Left forelimb (tissue), 1 donor: ENCODE measurements at regions not wholly inside any gene's neighbourhood (a gene's known extent, or its start where the extent isn't known, plus 50 kb on each side); places are given as distances from the start of the nearest gene placed in this dataset.

Source experiments
- DNase-seq: peaks from one replicate; pipeline ENCODE4 v3.0.0-alpha.2; 2018; ENCODE audit warnings: low spot score

DNA sequence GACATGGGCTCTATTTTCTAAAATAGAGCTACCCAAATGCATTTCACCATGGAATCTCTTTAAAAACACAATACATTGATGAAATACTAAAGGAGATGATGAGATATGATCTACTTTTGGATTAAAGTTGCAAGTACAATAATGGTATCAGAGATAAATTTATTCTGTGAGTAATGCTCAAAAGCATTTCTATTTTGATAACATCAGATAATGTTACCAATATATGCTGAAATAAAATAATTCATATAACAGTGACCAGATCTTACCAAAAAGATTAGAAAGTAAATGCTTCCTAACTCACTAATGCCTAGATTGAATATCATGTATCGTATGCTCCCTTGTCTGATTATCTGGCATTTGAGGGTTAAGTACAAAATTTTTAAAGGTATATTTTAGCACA lies 761.8 kb upstream of the ZNF608 start:
- no peak for DNase-seq

DNA sequence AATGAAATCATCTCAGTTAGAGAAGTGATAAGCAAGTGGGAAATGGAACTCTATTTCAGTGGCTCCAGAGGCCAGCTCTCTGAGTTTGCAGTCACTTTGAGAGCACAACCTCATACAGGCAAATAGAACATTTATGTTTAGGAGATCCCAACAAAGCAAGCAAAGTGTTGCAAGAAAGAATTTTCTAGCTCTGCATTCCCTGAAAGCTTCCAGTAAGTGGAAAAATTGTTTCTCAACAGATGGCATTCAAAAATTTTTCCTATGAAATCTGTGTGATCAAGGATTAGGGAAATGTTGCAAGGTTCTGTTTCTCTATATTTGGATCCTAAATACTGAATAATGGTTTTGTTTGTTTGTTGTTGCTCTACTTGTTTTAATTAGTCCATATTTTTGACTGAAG lies 764.2 kb upstream of the ZNF608 start:
- no peak for DNase-seq

DNA sequence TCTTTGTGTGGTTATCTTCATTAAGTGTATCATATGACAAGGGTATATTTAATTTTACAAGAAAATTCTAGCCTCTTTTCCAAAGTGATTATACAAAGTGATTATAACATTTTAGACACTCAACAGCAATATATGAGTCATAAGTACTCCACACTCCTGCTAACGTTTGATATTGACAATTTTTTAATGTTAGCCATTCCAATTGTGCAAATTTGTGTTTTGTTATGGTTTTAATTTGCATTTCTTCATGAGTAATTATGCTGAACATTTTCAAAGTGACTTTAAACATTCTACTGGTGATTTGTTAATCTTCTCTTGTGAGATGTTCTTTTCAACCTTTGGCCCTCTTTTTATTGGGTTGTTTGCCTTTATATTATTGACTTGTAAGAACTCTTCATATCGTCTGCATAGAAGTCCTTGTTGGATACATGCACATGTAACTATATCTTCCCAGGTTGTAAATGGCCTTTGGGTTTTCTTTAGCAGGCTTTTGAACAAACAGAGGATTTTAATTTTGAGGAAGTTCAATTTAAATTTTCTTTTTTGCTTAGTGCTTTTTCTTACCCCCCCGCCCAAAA lies 771.6 kb upstream of the ZNF608 start:
- DNase-seq, result no peak

DNA sequence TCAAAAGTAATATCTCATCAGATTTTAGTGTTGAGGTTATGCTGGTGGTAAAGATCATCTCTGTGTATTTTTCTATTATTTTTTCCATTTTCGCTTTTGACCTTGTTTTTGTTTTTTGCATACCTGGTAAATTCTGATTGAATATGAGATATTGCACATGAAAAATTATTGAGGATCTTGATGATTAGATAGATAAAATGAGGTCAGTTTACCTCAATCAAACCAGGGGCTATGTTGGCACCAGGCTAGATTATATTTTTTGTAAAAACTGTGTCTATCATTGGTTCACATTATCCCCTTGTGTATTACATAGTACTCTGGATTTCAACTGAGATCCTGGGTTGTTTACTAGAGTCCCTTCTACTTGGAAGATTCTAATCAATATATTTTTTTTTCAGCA lies 774.9 kb upstream of the ZNF608 start:
- DNase-seq, result no peak

DNA sequence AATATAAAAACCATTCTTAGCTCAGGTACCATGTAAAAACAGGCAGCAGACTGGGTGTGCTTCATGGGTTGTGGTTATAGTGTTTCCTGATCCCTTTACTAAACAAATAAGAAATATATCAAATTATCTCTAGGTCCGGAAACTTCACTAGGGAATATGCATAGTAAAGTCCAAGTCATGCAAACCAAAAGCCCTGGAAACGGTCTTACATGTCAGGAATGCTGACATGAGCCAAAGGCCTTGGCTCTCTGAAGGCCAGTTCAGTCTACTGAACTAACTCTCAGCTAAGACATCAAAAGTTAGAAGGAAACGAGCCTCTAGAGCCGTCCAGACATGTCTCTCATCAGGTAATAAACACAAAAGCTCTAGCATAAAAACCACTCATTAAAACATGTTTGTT lies 778.9 kb upstream of the ZNF608 start:
- DNase-seq, result no peak

DNA sequence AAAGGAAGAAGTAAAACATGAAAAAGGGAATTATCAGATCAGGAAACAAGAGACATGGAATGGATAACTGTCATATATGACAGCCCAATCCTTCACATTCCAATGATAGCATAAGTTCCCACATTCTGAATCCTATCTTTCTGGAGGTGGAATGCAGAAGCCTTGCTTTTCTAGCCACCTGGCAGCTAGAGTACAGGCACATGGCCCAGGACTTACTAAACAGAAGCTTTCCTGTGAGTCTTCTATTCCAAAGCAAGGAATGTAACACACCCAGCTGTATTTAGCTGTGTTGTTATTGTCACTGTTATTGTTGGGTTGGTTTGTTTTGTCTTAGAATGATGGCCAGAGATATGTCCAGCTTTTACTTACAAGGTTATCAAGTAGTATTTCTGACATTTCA lies 780.5 kb upstream of the ZNF608 start:
- DNase-seq, result no peak

DNA sequence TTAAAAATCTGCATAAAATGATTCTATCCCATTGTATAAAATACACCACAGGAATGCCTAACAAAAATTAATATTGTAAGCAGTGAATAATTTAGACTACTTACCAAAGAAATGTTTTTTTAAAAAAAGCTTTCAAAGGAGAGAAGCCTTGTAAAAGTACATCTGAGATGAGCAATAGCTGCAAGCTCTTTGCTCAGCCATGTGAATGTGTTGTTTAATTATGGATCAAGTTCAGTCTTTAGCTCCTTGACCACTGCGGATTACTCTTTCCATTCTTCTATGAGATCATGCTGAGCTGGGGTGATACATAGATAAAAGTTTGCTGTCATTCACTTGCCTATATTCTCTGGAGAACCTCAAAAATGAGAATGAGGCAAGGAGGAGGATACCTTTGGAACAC lies 782.4 kb upstream of the ZNF608 start:
- no peak for DNase-seq

DNA sequence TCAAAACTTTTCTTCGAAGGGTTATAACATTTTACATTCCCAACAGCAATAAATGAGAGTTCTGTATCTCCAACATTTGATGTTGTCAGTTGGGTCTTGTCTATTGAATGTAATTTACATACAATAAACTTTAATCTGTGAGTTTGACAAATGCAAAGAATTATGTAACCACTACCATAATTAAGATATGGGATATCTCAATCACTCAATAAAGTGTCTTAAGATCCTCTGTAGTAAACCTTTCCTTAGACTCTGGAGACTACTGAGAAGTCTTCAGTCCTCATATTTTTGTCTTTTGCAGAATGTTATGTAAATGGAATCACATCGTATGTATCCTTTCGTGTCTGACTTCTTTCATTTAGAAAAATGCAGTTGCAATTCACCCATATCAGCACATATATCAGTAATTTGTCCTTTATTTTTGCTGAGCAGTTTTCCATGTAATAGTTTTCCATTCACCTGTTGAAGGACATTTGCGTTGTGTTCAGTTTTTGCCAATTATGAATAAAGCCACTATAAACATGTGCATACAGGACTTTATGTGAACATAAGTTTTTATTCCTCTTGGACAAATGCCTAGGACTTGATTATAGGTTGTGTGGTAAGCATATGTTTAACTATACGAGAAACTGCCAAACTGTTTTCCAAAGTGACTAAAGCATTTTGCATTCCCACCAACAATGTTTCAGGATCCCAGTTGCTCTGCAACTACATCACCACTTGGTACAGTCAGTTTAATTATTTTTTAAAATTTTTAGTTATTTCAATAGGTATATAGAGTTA lies 784.6 kb upstream of the ZNF608 start:
- no peak for DNase-seq

DNA sequence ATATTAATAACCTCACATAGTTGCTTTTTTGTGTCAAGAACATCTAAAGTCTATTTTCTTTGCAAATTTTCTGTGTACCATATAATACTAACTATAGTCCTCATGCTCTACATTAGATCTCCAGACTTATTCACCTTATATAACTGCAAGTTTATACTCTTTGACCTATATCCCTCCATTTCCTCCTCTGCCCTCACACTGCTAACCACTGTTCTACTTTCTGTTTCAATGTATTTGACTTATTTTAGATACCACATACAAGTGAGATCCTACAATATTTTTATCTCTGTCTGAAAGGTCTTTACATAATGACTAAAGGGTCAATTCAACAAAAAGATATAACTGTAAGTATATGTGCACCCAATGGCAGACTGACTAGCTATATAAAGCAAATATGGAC lies 789.7 kb upstream of the ZNF608 start:
- DNase-seq, result no peak

DNA sequence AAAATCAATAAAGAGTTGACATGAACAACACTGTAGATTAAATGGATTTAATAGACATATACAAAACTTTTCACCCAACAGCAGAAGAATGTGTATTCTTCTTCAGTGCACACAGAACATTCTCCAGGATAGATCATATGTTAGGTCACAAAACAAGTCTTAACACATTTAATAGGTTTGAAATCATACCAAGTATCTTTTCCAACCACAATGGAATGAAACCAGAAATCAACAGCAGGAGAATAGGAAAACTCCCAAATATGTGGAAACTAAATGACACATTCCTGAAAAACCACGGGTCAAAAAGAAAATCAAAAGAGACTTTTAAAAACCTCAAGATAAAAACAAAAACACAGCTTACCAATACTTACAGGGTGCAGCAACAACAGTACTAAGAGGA lies 790.1 kb upstream of the ZNF608 start:
- DNase-seq, result no peak

DNA sequence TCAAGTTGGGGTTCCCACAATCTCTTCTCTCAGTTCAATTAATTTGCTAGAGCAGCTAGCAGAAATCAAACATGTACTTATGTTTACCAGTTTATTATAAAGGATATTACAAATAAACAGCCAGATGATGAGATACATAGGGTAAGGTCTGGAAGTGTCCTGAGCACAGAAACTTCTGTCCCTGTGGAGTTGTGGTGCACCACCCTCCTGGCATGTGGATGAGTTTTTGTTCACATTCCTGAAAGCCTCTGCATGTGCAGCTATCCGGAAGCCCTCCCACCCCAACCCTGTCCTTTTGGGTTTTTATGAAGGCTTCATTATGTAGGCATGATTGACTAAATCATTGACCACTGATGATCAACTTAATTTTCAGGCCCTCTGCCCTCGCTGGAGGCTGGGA lies 791.2 kb upstream of the ZNF608 start:
- DNase-seq, result no peak

DNA sequence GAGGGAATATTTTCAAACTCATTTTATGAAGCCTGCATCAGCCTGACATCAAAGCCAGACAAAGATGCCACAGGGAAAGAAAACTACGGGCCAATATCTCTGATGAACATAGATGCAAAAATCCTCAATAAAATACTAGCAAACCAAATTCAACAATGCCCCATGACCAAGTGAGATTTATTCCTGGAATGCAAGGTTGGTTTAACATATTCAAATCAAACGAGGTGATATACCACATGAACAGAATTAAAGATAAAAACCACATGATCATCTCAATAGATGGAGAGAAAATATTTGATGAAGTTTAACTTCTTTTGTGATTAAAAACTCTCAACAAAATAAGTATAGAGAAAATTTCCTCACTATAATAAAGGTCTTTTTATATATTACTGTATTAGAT lies 792.0 kb upstream of the ZNF608 start:
- DNase-seq, result no peak

DNA sequence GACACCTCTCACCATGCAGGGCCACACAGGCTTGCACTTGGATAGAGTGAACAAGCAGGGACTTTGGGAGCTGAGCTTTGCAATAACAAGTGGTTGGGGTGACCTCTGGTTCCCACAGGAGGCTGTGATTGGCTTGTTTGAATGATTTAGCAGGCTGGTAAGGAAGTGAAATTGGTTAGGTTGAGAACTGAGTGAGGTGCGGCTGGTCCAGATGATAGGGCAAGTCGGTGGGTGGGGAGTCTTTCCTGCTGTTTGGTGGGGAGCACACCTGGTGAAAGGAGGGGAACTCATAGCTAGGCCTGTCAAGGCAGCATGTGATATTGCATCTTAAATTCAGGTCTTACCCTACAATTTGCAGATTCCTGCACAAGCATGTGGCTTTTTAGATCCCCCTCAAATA lies 794.6 kb upstream of the ZNF608 start:
- DNase-seq, result no peak

DNA sequence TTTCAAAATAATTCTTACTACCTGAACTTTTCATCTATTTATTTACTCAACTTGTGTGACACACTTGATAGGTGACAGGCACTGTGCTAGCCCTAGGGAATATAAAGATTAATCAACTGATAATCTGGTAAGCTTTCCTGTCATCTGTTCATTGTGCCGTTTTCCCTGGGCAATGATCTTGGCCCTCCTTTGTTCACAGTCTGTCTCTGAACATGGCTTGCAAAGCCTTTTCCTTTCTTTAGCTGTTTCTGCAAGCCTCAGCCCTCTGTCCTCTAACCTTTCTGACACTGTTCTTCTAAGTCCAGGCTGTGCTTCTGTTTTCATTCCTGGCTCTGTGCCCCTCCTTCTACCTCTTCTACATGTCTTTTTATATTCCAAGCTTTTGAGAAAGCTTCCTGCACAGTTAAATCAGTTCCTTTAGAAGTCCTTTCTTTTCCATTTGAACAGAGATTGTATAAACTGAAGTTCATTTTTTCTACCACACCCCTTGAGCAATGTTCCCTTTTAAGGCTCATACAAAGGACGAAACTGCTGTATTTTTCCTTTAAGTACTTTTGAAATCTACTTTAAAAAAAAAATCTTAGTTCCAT lies 803.0 kb upstream of the ZNF608 start:
- no peak for DNase-seq

DNA sequence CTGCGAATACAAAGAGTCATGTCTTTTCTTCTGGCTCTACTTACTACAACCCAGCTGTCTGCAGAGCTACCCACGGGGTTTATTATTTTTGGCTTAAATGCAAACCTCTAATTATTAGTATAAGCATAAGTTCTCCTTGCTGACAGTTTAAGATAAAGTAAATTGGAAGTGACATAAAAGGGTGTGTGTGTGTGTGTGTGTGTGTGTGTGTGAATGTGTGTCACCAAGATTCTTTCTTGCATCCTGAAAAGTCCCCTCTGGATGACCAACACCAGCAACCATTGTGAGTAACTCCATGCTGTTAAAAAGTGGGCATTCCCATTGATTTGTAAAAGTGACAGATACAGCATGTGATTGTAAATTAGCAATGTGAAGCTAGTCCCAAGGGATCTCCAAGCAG lies 803.8 kb upstream of the ZNF608 start:
- DNase-seq, result no peak

DNA sequence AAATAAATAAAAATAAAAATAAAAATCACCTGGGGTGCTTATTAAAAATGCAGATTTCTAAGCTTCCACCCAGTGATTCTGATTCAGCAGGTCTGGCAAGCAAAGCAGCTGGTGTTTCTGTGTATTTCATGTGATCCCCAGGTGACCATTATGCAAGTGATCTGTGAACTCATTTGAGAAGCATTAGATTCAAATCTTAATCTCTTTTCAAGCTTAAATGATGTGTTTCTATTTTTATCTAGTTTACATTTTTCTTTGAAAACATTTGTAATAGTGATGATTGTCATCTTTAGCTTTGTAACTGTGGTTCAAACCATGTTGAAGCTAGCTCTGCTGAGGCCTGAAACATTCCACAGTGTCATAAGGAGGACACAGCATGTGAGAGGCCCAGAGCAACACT lies 804.8 kb upstream of the ZNF608 start:
- DNase-seq, result no peak

DNA sequence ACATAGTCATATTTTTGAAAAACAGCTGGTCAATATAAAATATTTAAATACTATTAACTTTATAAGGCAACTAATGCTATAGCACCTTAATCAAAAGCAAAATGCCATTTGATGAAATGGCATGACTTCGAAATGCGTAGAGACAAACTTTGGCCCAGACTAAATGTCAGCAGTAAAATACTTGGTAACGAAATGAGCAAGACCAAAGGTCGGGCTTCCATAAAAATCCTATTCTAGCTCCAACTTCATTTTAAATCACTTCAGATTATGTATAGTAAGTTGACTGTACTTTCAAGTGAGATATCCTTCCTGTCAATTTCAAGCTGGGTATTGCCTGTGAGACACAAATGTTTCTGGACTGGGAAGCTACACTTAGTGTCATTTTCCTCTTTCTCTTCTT lies 805.4 kb upstream of the ZNF608 start:
- no peak for DNase-seq

DNA sequence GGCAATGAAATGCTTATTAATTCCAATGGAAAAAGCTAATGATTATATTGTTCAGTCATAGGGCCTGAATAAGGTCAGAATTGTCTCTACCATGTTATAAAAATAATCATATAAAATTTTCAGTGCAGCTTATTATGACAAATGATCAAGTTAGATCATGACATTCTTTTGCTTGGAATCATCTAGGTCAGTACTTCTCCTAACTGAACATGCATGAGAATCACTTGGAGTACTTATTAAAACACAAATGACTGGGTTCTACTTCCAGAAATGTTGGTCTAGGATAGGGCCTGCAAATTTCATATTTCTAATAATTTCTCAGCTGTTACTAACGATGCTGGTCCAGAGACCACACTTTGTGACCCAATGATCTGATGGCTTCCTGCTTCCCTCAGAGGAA lies 806.0 kb upstream of the ZNF608 start:
- DNase-seq, result no peak

DNA sequence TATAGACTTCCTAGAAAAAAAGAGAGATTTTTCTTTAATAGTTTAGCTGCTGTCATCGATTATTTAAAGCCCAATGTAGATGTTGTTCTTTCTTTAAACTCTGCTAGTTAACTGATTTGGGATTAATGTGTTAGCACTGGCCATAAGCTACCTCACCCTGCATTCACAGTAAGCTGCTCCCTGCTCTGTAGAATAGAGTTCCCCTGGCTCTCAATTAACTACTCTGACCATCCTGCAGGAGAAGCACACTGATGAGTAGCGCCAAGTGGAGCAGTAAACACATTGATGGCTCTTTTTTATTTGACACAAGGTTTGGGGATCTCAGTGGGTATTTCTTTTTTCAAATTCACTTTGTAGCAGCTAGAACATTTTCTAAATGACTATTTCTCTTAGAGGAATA lies 807.9 kb upstream of the ZNF608 start:
- DNase-seq, result no peak

DNA sequence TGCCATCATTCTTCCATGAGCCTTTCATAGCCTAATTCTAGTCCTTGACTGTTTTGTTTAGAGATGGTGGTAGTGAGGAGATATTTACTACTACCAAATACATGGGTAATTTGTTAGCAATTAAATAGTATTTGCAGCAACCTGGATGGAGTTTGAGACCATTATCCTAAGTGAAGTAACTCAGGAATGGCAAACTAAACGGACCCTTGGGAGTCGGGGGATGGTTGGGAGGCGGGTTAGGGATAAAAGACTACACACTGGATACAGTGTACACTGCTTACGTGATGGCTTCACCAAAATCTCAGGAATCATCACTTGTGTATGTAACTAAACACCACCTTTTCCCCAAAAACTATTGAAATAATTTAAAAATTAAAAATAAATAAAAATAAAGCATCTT lies 809.2 kb upstream of the ZNF608 start:
- DNase-seq, result no peak

DNA sequence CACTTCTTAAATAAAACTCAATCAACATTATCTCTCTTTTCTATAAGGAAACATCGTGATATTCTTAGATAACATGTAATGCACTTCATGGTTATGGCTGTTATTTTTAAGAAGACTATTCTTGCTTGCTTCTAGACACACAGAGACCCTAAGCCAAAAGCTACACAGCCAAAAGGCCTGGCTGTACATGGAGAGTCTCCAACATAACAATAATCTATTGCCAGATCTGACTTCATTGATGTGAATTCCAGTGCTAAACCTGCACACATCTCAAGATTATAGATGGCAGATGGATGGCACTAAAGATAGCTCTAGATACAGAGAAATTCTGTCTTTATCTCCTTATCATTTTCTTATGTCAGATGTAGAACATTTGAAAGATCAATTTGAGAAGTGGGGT lies 811.6 kb upstream of the ZNF608 start:
- DNase-seq, result no peak

DNA sequence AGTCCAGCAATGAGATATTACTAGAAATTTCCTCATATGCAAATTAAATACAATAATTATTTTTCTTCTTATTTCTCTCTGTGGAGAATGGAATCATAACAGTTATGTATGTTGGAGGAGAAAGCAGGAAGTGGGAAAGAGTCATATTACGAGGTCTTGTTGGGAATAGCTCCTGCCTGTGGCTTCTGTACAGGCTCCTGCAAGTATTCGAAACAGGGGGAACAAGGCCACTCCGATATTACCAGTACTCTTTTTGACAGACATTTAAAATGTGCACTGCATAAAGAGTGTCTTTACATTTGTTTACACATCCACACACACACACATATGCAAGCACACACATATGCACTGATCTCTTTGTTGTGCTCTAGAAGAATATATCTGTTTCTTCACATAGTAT lies 812.0 kb upstream of the ZNF608 start:
- DNase-seq, result no peak

DNA sequence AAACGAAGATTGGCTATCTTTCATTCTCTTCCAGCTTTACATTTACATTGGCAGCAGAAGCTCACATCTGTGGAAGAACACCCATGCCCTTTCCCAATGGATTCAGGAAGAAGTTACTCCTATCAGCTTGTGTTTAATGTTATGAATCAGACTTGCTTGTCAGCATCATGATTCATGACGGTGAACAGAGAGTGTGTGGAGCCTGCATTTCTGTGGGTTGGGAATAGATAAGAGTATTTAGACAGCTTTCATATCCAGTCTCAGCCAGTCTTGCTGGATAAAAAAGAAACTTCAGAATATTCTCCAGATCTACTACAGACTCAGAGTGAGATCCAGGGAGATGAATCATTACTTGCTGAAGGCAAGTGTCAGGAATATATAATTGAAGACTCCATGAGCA lies 812.9 kb upstream of the ZNF608 start:
- no peak for DNase-seq
